GM06990 (cell line): ENCODE measurements at regions not wholly inside any gene's neighbourhood (a gene's known extent, or its start where the extent isn't known, plus 50 kb on each side); places are given as distances from the start of the nearest gene placed in this dataset.
"Not testable (repeated sequence)": the region's sequence is repeated elsewhere in the genome, so short reads cannot be mapped to it uniquely, and the experiment has no call there.

Experiments used
- DNase-seq: peaks from one replicate; pipeline ENCODE4 v3.0.0-alpha.2; 2011; ENCODE audit not compliant: insufficient read length; ENCODE audit errors: extremely low read depth
- H3K27me3 ChIP-seq: replicated peaks from 2 replicates; pipeline ENCODE4 v1.6.0; 2011; ENCODE audit warnings: low read length; ENCODE audit not compliant: control insufficient read depth, insufficient read depth
- H3K36me3 ChIP-seq: 2 replicates; pipeline ENCODE4 v1.5.1; 2011; ENCODE audit warnings: low read length; ENCODE audit not compliant: control insufficient read depth, insufficient read depth
- H3K4me3 ChIP-seq: replicated peaks from 2 replicates; pipeline ENCODE4 v1.5.1; 2011; ENCODE audit warnings: low read depth, mild to moderate bottlenecking, control low read depth, low read length
- TF ChIP-seq, protein P1 (sequence below): IDR thresholded peaks from 2 replicates; pipeline ENCODE4 v1.5.1; 2011; ENCODE audit warnings: low read length, control low read depth, mild to moderate bottlenecking, inconsistent platforms; ENCODE audit not compliant: insufficient read depth, poor library complexity, severe bottlenecking

DNA sequence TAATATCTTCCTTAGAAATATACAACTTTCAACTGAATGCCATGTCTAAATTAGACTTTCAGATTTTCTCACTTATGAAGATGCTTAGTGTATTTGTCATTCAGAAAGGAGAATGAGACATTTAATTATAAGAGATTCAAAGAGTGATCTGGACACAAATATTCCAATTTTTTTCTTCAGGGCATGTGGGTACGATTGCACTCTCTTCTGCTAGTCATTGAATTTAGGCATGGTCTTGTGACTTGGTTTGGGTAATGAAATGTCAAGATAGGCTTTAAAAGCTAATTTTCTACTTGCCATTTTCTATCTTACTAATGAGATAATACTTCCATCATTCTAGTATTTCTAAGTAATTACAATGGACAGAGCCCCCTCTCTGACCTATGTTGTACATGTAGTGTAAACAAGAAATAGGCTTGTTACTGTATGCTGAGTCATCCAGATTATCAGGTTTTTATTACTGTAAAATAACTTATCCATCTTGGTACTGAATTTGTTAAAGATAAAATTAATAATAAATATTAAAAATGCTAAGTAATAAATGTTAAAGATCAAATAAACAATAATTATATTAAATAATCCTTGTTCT lies 770.8 kb upstream of the BCHE start:
- TF ChIP-seq, protein P1, sequence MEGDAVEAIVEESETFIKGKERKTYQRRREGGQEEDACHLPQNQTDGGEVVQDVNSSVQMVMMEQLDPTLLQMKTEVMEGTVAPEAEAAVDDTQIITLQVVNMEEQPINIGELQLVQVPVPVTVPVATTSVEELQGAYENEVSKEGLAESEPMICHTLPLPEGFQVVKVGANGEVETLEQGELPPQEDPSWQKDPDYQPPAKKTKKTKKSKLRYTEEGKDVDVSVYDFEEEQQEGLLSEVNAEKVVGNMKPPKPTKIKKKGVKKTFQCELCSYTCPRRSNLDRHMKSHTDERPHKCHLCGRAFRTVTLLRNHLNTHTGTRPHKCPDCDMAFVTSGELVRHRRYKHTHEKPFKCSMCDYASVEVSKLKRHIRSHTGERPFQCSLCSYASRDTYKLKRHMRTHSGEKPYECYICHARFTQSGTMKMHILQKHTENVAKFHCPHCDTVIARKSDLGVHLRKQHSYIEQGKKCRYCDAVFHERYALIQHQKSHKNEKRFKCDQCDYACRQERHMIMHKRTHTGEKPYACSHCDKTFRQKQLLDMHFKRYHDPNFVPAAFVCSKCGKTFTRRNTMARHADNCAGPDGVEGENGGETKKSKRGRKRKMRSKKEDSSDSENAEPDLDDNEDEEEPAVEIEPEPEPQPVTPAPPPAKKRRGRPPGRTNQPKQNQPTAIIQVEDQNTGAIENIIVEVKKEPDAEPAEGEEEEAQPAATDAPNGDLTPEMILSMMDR, result no peak

DNA sequence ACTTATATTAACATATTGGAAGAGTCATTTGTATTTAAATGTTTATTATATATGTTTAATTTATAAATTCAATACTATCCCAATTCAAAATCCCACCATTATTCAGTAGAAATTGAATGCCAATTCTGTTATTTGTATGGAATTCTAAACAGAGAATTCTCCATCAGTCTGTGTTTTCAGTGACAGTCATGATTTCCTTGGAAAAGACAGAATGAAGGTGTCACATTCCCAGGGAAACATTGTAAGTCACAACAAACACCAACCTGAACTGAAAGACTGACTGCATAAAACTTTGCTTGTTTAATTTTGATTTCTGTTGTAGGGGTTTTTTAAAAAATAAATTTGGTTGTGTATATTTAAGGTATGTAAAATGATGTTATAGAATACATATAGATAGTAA lies 769.8 kb upstream of the BCHE start:
- Histone ChIP-seq H3K27me3 (no peaks in the 10 kb centered on the region), H3K36me3 (no peaks in the 10 kb centered on the region), H3K4me3 (no peak overlapping the region)
- DNase-seq, result no peak
- TF ChIP-seq, protein P1, result no peak

More for the DNA sequence above, 770.8 kb upstream of the BCHE start:
- DNase-seq, result no peak
- H3K4me3 ChIP-seq, result no peak overlapping the region
- H3K27me3 ChIP-seq, result no peaks in the 10 kb centered on the region
- no peaks in the 10 kb centered on the region for H3K36me3 ChIP-seq

DNA sequence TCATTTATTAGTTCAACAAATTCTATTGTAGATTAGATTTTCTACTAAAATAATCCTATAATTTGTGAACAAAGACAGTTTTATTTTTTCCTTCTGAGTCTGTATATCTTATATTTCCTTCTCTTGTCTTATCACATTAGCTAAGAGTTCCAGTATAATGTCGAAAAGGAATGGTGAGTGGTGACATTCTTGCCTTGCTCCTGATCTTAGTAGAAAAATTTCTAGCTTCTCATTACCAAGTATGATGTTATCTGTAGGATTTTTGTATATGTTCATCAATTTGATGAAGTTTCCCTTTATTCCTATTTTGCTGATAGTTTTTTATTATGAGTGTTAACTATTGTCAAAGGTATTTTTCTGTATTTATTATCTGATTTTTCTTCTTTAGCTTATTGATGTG lies 756.6 kb upstream of the BCHE start:
- Histone ChIP-seq H3K4me3 (no peak overlapping the region), H3K36me3 (no peaks in the 10 kb centered on the region), H3K27me3 (no peaks in the 10 kb centered on the region)
- DNase-seq, result no peak
- TF ChIP-seq, protein P1, result no peak

DNA sequence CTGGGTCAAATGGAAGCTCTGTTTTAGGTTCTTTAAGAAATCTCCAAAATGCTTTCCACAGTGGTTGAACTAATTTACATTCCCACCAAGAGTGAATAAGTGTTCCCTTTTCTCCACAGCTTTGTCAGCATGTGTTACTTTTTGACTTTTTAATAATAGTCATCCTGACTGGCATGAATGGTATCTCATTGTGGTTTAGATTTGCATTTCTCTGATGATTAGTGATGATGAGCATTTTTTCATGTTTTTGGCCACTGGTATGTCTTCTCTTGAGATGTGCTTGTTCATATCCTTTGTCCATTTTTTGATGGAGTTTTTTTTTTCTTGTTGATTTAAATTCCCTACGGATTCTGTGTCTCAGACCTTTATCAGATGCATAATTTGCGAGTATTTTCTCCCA lies 745.0 kb upstream of the BCHE start:
- DNase-seq, result no peak
- TF ChIP-seq, protein P1, result no peak
- H3K4me3 ChIP-seq, result no peak overlapping the region
- no peaks in the 10 kb centered on the region for H3K27me3 ChIP-seq
- H3K36me3 ChIP-seq, result no peaks in the 10 kb centered on the region

DNA sequence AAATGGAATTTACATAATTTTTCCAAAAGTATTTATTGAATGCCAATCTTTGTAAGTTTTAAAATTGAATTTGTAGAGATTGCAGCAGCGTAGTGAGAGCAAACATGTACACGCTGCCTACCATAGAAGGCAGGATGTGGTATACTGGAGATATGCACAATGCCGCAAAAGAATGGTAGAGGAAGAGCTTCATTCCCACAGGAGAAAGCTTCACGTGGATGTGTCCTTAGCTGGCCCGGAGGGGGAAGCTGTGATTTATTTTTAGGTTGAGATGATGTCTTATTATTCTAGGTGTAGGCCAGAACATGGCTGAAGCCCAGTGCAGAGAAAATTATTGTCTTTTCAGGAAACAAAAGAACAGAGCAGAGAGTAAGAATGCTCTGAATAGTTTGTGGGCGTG lies 743.3 kb upstream of the BCHE start:
- no peak for DNase-seq
- no peak overlapping the region for H3K4me3 ChIP-seq
- H3K36me3 ChIP-seq, result no peaks in the 10 kb centered on the region
- no peaks in the 10 kb centered on the region for H3K27me3 ChIP-seq
- TF ChIP-seq, protein P1, result no peak

DNA sequence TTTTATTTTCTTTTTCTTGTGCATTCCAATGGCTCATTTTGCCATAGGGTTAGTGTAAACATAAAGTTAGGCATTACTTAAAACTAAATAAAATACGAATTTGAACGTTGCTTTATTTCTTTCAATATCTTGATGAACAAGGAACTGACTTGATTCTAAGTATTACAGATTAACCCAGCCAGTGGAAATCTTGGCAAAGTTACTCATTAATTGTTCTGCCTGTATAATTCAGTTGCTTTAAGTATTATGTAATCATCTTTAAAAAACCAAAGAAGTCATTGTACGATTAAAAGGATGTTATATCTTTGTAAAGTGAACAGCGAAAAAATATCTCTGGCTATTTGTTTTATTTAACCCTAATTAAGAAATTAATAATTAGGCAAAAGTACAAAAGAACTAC lies 737.9 kb upstream of the BCHE start:
- no peaks in the 10 kb centered on the region for H3K27me3 ChIP-seq
- H3K4me3 ChIP-seq, result no peak overlapping the region
- no peak for DNase-seq
- H3K36me3 ChIP-seq, result no peaks in the 10 kb centered on the region
- TF ChIP-seq, protein P1, result no peak

DNA sequence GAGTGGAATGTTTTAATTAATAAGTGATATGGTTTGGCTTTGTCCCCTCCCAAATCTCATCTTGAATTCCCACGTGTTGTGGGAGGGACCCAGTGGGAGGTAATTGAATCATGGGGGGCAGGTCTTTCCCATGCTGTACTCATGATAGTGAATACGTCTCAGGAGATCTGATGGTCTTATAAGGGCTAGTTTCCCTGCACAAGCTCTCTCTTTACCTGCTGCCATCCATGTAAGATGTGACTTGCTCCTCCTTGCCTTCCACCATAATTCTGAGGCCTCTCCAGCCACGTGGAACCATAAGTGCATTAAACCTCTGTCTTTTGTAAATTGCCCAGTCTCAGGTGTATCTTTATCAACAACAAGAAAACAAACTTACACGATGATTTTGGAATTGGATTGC lies 734.5 kb upstream of the BCHE start:
- H3K36me3 ChIP-seq, DNase-seq, H3K27me3 ChIP-seq: not testable (repeated sequence)

More for the DNA sequence above, 734.5 kb upstream of the BCHE start:
- H3K4me3 ChIP-seq, result not testable (repeated sequence)
